ENCODE measurements at regions not wholly inside any gene's neighbourhood (a gene's known extent, or its start where the extent isn't known, plus 50 kb on each side); places are given as distances from the start of the nearest gene placed in this dataset.

DNA sequence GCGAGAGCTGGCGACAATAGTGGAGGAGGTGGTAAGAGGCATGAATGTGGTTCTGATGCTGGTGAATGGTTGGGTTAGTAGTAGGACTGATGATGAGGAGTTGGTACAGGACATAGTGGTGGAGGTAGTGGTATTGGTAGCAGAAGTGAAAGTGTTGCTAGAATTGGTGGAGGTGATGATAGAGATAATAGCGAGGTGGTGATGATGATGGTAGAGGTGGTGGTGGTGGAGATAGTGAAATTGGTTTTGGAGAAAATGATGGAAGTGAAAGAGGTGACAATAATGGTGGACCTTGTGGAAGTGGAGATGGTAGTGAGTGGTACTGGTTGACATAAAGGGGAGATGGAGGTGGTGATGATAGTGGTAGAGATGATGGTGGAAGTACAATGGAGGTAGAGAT lies 360.2 kb upstream of the JAG1 start:
- DNase-seq = no peak
- Histone ChIP-seq H3K36me3 (replicated peaks) (no peaks in the 10 kb centered on the region), H3K27ac (no peak overlapping the region), H3K4me3 (ENCODE audit: low read depth, low read length) (no peak overlapping the region), H3K27me3 (replicated peaks) (no peaks in the 10 kb centered on the region)
- TF ChIP-seq, protein P1, sequence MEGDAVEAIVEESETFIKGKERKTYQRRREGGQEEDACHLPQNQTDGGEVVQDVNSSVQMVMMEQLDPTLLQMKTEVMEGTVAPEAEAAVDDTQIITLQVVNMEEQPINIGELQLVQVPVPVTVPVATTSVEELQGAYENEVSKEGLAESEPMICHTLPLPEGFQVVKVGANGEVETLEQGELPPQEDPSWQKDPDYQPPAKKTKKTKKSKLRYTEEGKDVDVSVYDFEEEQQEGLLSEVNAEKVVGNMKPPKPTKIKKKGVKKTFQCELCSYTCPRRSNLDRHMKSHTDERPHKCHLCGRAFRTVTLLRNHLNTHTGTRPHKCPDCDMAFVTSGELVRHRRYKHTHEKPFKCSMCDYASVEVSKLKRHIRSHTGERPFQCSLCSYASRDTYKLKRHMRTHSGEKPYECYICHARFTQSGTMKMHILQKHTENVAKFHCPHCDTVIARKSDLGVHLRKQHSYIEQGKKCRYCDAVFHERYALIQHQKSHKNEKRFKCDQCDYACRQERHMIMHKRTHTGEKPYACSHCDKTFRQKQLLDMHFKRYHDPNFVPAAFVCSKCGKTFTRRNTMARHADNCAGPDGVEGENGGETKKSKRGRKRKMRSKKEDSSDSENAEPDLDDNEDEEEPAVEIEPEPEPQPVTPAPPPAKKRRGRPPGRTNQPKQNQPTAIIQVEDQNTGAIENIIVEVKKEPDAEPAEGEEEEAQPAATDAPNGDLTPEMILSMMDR (IDR thresholded peaks at IDR 0.05; ENCODE audit: low read depth, low read length, missing control alignments) = no peak
- in situ Hi-C loops (cut with HindIII; ENCODE audit: low pct_ligation_motif_present, low sequenced_read_pairs) = no loop called here

DNA sequence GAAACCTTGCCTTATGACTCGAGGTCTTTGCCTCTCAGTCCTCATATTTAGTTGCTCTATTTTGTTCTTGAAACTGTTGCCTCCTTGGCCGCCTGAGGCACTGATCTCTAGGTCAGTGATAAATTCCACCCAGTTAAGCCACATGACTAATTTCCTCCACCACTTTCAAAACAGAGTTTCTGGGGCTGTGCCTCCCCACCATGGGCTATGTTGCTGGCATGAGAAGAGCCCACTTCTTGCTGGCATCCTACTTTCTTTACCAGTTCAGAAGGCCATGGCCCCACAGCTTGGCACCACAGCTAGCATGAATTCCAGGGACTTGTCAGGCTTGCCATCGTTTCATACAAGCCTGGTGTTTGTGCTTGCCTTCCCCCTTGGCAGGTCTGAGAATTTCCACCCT lies 361.4 kb upstream of the JAG1 start:
- in situ Hi-C loops (cut with HindIII; ENCODE audit: low pct_ligation_motif_present, low sequenced_read_pairs) = no loop called here
- no peak for DNase-seq
- no peaks in the 10 kb centered on the region for H3K27me3 ChIP-seq (replicated peaks)
- no peak overlapping the region for H3K4me3 ChIP-seq (ENCODE audit: low read depth, low read length)
- H3K27ac ChIP-seq = no peak overlapping the region
- TF ChIP-seq, protein P1 (IDR thresholded peaks at IDR 0.05; ENCODE audit: low read depth, low read length, missing control alignments) = no peak
- no peaks in the 10 kb centered on the region for H3K36me3 ChIP-seq (replicated peaks)

DNA sequence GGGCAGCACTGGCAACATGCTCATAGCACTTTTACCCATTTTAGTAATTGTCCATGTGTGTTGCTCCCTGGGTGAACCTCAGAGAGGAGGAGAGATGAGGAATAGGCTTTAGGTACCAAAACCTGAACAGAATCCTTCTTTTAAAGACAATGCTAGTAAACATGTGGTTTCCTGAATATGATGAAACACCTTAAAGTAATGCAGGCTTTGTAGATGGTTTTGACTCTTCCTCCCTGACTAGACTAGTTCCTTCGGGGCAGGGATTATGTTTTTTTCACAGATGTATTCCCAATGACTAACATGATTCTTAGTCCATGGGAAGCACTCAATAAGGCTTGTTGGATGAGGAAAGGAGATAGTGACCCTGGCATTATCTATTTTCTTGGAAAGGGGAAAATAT lies 367.6 kb upstream of the JAG1 start:
- TF ChIP-seq, protein P1 (IDR thresholded peaks at IDR 0.05; ENCODE audit: low read depth, low read length, missing control alignments) = no peak
- no peaks in the 10 kb centered on the region for H3K27me3 ChIP-seq (replicated peaks)
- in situ Hi-C loops (cut with HindIII; ENCODE audit: low pct_ligation_motif_present, low sequenced_read_pairs) = no loop called here
- no peak overlapping the region for H3K27ac ChIP-seq
- H3K4me3 ChIP-seq (ENCODE audit: low read depth, low read length) = no peak overlapping the region
- DNase-seq = no peak
- no peaks in the 10 kb centered on the region for H3K36me3 ChIP-seq (replicated peaks)

DNA sequence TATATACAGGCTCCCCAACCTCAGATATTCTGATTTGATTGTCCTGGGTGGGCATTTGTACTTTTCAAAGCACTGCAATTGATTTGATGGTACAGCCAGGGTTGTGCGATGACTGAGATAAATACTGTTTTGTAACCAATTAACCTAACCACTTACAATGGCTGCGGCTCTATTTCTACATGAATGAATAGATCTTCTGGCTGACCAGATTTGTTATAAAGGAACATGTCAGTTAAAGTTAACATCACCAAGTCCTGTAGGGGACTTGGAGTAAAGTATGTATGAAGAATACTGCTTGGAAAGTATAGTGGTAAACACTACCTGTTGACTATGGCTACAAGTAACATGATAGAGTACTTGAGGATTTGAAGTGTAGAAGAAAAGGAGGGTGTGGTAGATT lies 369.2 kb upstream of the JAG1 start:
- no peaks in the 10 kb centered on the region for H3K36me3 ChIP-seq (replicated peaks)
- H3K4me3 ChIP-seq (ENCODE audit: low read depth, low read length) = no peak overlapping the region
- TF ChIP-seq, protein P1 (IDR thresholded peaks at IDR 0.05; ENCODE audit: low read depth, low read length, missing control alignments) = no peak
- DNase-seq = no peak
- in situ Hi-C loops (cut with HindIII; ENCODE audit: low pct_ligation_motif_present, low sequenced_read_pairs) = no loop called here
- H3K27me3 ChIP-seq (replicated peaks) = no peaks in the 10 kb centered on the region
- H3K27ac ChIP-seq = no peak overlapping the region

DNA sequence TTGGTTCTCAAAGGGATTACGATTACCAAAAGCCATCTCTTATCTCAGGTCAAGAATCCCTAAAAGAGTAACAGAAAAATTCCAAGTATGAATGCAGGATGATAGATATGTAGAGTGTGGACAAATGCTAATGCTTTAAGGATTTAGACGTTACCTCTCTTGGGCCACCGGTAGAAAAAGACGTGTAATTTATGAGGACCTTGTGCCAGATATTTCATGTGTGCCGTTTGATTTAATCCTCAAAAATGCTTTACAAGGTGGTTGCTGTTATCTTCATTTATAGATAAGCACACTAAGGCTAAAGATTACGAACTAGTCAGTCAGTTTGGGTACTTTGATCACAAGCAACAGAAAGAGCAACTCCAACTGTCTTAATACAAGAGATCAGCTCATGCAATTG lies 370.8 kb upstream of the JAG1 start:
- no peak overlapping the region for H3K27ac ChIP-seq
- no peaks in the 10 kb centered on the region for H3K36me3 ChIP-seq (replicated peaks)
- TF ChIP-seq, protein P1 (IDR thresholded peaks at IDR 0.05; ENCODE audit: low read depth, low read length, missing control alignments) = no peak
- in situ Hi-C loops (cut with HindIII; ENCODE audit: low pct_ligation_motif_present, low sequenced_read_pairs) = no loop called here
- no peaks in the 10 kb centered on the region for H3K27me3 ChIP-seq (replicated peaks)
- no peak for DNase-seq
- no peak overlapping the region for H3K4me3 ChIP-seq (ENCODE audit: low read depth, low read length)

DNA sequence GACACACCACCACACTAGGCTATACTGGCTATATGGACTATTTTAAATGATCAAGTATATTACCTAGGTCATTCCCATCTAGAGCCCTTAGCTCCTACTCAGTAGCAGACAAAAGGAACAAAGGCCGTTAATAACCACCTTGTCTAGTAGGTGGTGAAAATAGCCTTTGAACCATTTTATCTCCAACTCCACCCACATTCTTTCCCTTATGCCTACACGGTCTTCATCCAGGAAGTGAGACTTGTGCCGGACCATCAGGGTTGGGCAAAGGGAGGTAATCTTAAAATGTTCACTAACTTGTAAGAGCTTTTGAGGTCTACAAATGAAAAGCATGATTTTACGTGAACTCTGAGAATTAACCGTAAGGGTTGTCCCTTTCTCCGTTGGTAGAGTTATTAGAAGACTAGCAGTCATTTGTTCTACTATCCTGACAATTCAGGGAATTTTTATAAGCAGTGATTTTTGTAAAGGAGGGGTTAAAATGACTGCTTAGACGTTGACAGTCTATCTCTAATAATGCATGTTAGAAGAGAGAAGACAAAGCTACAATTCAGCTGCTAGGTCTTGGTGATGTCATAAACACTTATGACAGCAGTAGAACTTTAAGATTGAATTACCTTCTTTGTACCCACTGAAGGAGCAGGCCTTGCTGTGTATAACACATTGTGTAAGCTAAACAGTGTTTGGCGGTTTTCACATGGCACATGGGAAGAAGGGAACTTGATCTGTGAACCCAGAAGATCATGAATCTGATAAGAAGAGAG lies 371.8 kb upstream of the JAG1 start:
- H3K36me3 ChIP-seq (replicated peaks) = no peaks in the 10 kb centered on the region
- no peak for DNase-seq
- TF ChIP-seq, protein P1 (IDR thresholded peaks at IDR 0.05; ENCODE audit: low read depth, low read length, missing control alignments) = no peak
- H3K27me3 ChIP-seq (replicated peaks) = no peaks in the 10 kb centered on the region
- in situ Hi-C loops (cut with HindIII; ENCODE audit: low pct_ligation_motif_present, low sequenced_read_pairs) = no loop called here
- H3K4me3 ChIP-seq (ENCODE audit: low read depth, low read length) = no peak overlapping the region
- H3K27ac ChIP-seq = no peak overlapping the region
